ENCODE measurements at regions not wholly inside any gene's neighbourhood (a gene's known extent, or its start where the extent isn't known, plus 50 kb on each side); places are given as distances from the start of the nearest gene placed in this dataset.
"Not testable (repeated sequence)": the region's sequence is repeated elsewhere in the genome, so short reads cannot be mapped to it uniquely, and the experiment has no call there.

- DNase-seq, result no peak
- Histone ChIP-seq H3K4me3 (ENCODE audit: low read length) (no peak overlapping the region), H3K36me3 (ENCODE audit: control insufficient read depth, insufficient read depth, low read length) (no peaks in the 10 kb centered on the region), H3K27ac (ENCODE audit: low read length) (no peak overlapping the region), H3K9me3 (ENCODE audit: control insufficient read depth, low read depth, low read length) (no peaks in the 10 kb centered on the region), H3K27me3 (ENCODE audit: control insufficient read depth, insufficient read depth, low read length) (peaks cover 5% of the 10 kb centered on the region), H3K4me1 (ENCODE audit: control insufficient read depth, insufficient read depth, low read length) (no peaks in the 10 kb centered on the region)
- WGBS (ENCODE audit: insufficient coverage, low lambda C conversion rate), result 86% methylated on average over 1 of the region's 1 CpG
These were observed 95.2 kb upstream of the CST7 start for GRCh38 chr20:24853916-24854315.

GRCh38 chr20:24855848-24856247 lies 93.2 kb upstream of the CST7 start:
- no peak for DNase-seq
- Histone ChIP-seq H3K36me3 (ENCODE audit: control insufficient read depth, insufficient read depth, low read length) (no peaks in the 10 kb centered on the region), H3K4me3 (ENCODE audit: low read length) (no peak overlapping the region), H3K27me3 (ENCODE audit: control insufficient read depth, insufficient read depth, low read length) (no peaks in the 10 kb centered on the region), H3K4me1 (ENCODE audit: control insufficient read depth, insufficient read depth, low read length) (no peaks in the 10 kb centered on the region), H3K27ac (ENCODE audit: low read length) (no peak overlapping the region), H3K9me3 (ENCODE audit: control insufficient read depth, low read depth, low read length) (no peaks in the 10 kb centered on the region)
- WGBS (ENCODE audit: insufficient coverage, low lambda C conversion rate), result no CpG with 5 or more reads among the region's 1 CpG

- H3K9me3 ChIP-seq (ENCODE audit: control insufficient read depth, low read depth, low read length); H3K4me1 ChIP-seq (ENCODE audit: control insufficient read depth, insufficient read depth, low read length); H3K36me3 ChIP-seq (ENCODE audit: control insufficient read depth, insufficient read depth, low read length); H3K27ac ChIP-seq (ENCODE audit: low read length); H3K4me3 ChIP-seq (ENCODE audit: low read length); DNase-seq; H3K27me3 ChIP-seq (ENCODE audit: control insufficient read depth, insufficient read depth, low read length): not testable (repeated sequence)
- 100% methylated on average over 1 of the region's 9 CpGs for WGBS (ENCODE audit: insufficient coverage, low lambda C conversion rate)
These were observed 90.6 kb upstream of the CST7 start for GRCh38 chr20:24858500-24858899.

- WGBS (ENCODE audit: insufficient coverage, low lambda C conversion rate), result no CpG with 5 or more reads among the region's 8 CpGs
- H3K4me1 ChIP-seq (ENCODE audit: control insufficient read depth, insufficient read depth, low read length), result no peaks in the 10 kb centered on the region
- no peak overlapping the region for H3K27ac ChIP-seq (ENCODE audit: low read length)
- no peak overlapping the region for H3K4me3 ChIP-seq (ENCODE audit: low read length)
- H3K36me3 ChIP-seq (ENCODE audit: control insufficient read depth, insufficient read depth, low read length), result no peaks in the 10 kb centered on the region
- DNase-seq, result no peak
- H3K9me3 ChIP-seq (ENCODE audit: control insufficient read depth, low read depth, low read length), result no peaks in the 10 kb centered on the region
- no peaks in the 10 kb centered on the region for H3K27me3 ChIP-seq (ENCODE audit: control insufficient read depth, insufficient read depth, low read length)
These were observed 89.5 kb upstream of the CST7 start for GRCh38 chr20:24859539-24859938.

GRCh38 chr20:24862186-24862585 lies 86.9 kb upstream of the CST7 start:
- H3K36me3 ChIP-seq (ENCODE audit: control insufficient read depth, insufficient read depth, low read length), result no peaks in the 10 kb centered on the region
- no peak overlapping the region for H3K27ac ChIP-seq (ENCODE audit: low read length)
- H3K4me1 ChIP-seq (ENCODE audit: control insufficient read depth, insufficient read depth, low read length), result no peaks in the 10 kb centered on the region
- no CpG with 5 or more reads among the region's 4 CpGs for WGBS (ENCODE audit: insufficient coverage, low lambda C conversion rate)
- no peak overlapping the region for H3K4me3 ChIP-seq (ENCODE audit: low read length)
- no peak for DNase-seq
- no peaks in the 10 kb centered on the region for H3K9me3 ChIP-seq (ENCODE audit: control insufficient read depth, low read depth, low read length)
- no peaks in the 10 kb centered on the region for H3K27me3 ChIP-seq (ENCODE audit: control insufficient read depth, insufficient read depth, low read length)

GRCh38 chr20:24862606-24863005 lies 86.5 kb upstream of the CST7 start:
- Histone ChIP-seq H3K4me3 (ENCODE audit: low read length) (no peak overlapping the region), H3K4me1 (ENCODE audit: control insufficient read depth, insufficient read depth, low read length) (no peaks in the 10 kb centered on the region), H3K27ac (ENCODE audit: low read length) (no peak overlapping the region), H3K27me3 (ENCODE audit: control insufficient read depth, insufficient read depth, low read length) (no peaks in the 10 kb centered on the region), H3K36me3 (ENCODE audit: control insufficient read depth, insufficient read depth, low read length) (no peaks in the 10 kb centered on the region), H3K9me3 (ENCODE audit: control insufficient read depth, low read depth, low read length) (no peaks in the 10 kb centered on the region)
- 80% methylated on average over 1 of the region's 6 CpGs for WGBS (ENCODE audit: insufficient coverage, low lambda C conversion rate)
- DNase-seq, result no peak

GRCh38 chr20:24863356-24863755 lies 85.7 kb upstream of the CST7 start:
- DNase-seq, result no peak
- H3K27me3 ChIP-seq (ENCODE audit: control insufficient read depth, insufficient read depth, low read length), result no peaks in the 10 kb centered on the region
- no peaks in the 10 kb centered on the region for H3K9me3 ChIP-seq (ENCODE audit: control insufficient read depth, low read depth, low read length)
- no peak overlapping the region for H3K4me3 ChIP-seq (ENCODE audit: low read length)
- no peak overlapping the region for H3K27ac ChIP-seq (ENCODE audit: low read length)
- H3K4me1 ChIP-seq (ENCODE audit: control insufficient read depth, insufficient read depth, low read length), result no peaks in the 10 kb centered on the region
- H3K36me3 ChIP-seq (ENCODE audit: control insufficient read depth, insufficient read depth, low read length), result no peaks in the 10 kb centered on the region
- WGBS (ENCODE audit: insufficient coverage, low lambda C conversion rate), result no CpG with 5 or more reads among the region's 2 CpGs

- Histone ChIP-seq H3K36me3 (ENCODE audit: control insufficient read depth, insufficient read depth, low read length) (no peaks in the 10 kb centered on the region), H3K4me1 (ENCODE audit: control insufficient read depth, insufficient read depth, low read length) (no peaks in the 10 kb centered on the region), H3K9me3 (ENCODE audit: control insufficient read depth, low read depth, low read length) (no peaks in the 10 kb centered on the region), H3K27me3 (ENCODE audit: control insufficient read depth, insufficient read depth, low read length) (no peaks in the 10 kb centered on the region), H3K27ac (ENCODE audit: low read length) (no peak overlapping the region), H3K4me3 (ENCODE audit: low read length) (no peak overlapping the region)
- no peak for DNase-seq
- no CpG with 5 or more reads among the region's 1 CpG for WGBS (ENCODE audit: insufficient coverage, low lambda C conversion rate)
These were observed 83.1 kb upstream of the CST7 start for GRCh38 chr20:24866008-24866407.

- H3K27me3 ChIP-seq (ENCODE audit: control insufficient read depth, insufficient read depth, low read length), result no peaks in the 10 kb centered on the region
- no peak overlapping the region for H3K4me3 ChIP-seq (ENCODE audit: low read length)
- no peak overlapping the region for H3K27ac ChIP-seq (ENCODE audit: low read length)
- WGBS (ENCODE audit: insufficient coverage, low lambda C conversion rate), result no CpG with 5 or more reads among the region's 4 CpGs
- H3K9me3 ChIP-seq (ENCODE audit: control insufficient read depth, low read depth, low read length), result no peaks in the 10 kb centered on the region
- DNase-seq, result no peak
- H3K36me3 ChIP-seq (ENCODE audit: control insufficient read depth, insufficient read depth, low read length), result no peaks in the 10 kb centered on the region
- H3K4me1 ChIP-seq (ENCODE audit: control insufficient read depth, insufficient read depth, low read length), result no peaks in the 10 kb centered on the region
These were observed 82.3 kb upstream of the CST7 start for GRCh38 chr20:24866742-24867141.

GRCh38 chr20:24867556-24867955 lies 81.5 kb upstream of the CST7 start:
- WGBS (ENCODE audit: insufficient coverage, low lambda C conversion rate), result no CpG with 5 or more reads among the region's 8 CpGs
- no peaks in the 10 kb centered on the region for H3K27me3 ChIP-seq (ENCODE audit: control insufficient read depth, insufficient read depth, low read length)
- no peak overlapping the region for H3K27ac ChIP-seq (ENCODE audit: low read length)

GRCh38 chr20:24868396-24868927 lies 80.6 kb upstream of the CST7 start:
- no peak overlapping the region for H3K4me3 ChIP-seq (ENCODE audit: low read length)
- H3K36me3 ChIP-seq (ENCODE audit: control insufficient read depth, insufficient read depth, low read length), result no peaks in the 10 kb centered on the region
- H3K27ac ChIP-seq (ENCODE audit: low read length), result no peak overlapping the region
- no peak for DNase-seq
- H3K4me1 ChIP-seq (ENCODE audit: control insufficient read depth, insufficient read depth, low read length), result no peaks in the 10 kb centered on the region
- no peaks in the 10 kb centered on the region for H3K27me3 ChIP-seq (ENCODE audit: control insufficient read depth, insufficient read depth, low read length)
- WGBS (ENCODE audit: insufficient coverage, low lambda C conversion rate), result no CpG with 5 or more reads among the region's 10 CpGs
- no peaks in the 10 kb centered on the region for H3K9me3 ChIP-seq (ENCODE audit: control insufficient read depth, low read depth, low read length)

More at GRCh38 chr20:24867556-24867955, 81.5 kb upstream of the CST7 start:
- Histone ChIP-seq H3K9me3 (ENCODE audit: control insufficient read depth, low read depth, low read length) (no peaks in the 10 kb centered on the region), H3K36me3 (ENCODE audit: control insufficient read depth, insufficient read depth, low read length) (no peaks in the 10 kb centered on the region), H3K4me3 (ENCODE audit: low read length) (no peak overlapping the region), H3K4me1 (ENCODE audit: control insufficient read depth, insufficient read depth, low read length) (no peaks in the 10 kb centered on the region)
- DNase-seq, result no peak
